ENCODE measurements at regions not wholly inside any gene's neighbourhood (a gene's known extent, or its start where the extent isn't known, plus 50 kb on each side); places are given as distances from the start of the nearest gene placed in this dataset.

DNA sequence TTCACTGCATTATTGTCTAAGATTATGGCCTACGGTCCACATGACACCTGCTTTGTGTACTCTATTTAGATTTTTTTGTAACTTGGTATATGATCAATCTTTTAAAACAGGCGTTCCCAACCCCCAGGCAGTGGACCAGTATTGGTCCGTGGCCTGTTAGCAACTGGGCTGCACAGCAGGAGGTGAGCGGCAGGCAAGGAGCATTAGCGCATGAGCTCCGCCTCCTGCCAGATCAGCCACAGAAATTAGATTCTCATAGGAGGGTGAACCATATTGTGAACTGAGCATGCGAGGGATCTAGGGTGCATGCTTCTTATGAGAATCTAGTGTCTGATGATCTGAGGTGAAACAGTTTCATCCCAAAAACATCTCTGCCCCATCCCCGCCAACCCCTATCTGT, 228.4 kb upstream of the NR5A2 start:
- no peak for DNase-seq (ENCODE audit: low read depth in 1 of 2, low spot score in 1 of 2)
- no peak overlapping the region for H3K27ac ChIP-seq (replicated peaks)
- TF ChIP-seq, protein P1, sequence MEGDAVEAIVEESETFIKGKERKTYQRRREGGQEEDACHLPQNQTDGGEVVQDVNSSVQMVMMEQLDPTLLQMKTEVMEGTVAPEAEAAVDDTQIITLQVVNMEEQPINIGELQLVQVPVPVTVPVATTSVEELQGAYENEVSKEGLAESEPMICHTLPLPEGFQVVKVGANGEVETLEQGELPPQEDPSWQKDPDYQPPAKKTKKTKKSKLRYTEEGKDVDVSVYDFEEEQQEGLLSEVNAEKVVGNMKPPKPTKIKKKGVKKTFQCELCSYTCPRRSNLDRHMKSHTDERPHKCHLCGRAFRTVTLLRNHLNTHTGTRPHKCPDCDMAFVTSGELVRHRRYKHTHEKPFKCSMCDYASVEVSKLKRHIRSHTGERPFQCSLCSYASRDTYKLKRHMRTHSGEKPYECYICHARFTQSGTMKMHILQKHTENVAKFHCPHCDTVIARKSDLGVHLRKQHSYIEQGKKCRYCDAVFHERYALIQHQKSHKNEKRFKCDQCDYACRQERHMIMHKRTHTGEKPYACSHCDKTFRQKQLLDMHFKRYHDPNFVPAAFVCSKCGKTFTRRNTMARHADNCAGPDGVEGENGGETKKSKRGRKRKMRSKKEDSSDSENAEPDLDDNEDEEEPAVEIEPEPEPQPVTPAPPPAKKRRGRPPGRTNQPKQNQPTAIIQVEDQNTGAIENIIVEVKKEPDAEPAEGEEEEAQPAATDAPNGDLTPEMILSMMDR (IDR thresholded peaks at IDR 0.05; ENCODE audit: insufficient read depth, low read length): no peak
- no peak for TF ChIP-seq POLR2AphosphoS5 (IDR thresholded peaks at IDR 0.05; ENCODE audit: low read depth)
- no peak for TF ChIP-seq SPI1 (IDR thresholded peaks at IDR 0.05; ENCODE audit: borderline replicate concordance, low read depth)
- TF ChIP-seq, protein P2, sequence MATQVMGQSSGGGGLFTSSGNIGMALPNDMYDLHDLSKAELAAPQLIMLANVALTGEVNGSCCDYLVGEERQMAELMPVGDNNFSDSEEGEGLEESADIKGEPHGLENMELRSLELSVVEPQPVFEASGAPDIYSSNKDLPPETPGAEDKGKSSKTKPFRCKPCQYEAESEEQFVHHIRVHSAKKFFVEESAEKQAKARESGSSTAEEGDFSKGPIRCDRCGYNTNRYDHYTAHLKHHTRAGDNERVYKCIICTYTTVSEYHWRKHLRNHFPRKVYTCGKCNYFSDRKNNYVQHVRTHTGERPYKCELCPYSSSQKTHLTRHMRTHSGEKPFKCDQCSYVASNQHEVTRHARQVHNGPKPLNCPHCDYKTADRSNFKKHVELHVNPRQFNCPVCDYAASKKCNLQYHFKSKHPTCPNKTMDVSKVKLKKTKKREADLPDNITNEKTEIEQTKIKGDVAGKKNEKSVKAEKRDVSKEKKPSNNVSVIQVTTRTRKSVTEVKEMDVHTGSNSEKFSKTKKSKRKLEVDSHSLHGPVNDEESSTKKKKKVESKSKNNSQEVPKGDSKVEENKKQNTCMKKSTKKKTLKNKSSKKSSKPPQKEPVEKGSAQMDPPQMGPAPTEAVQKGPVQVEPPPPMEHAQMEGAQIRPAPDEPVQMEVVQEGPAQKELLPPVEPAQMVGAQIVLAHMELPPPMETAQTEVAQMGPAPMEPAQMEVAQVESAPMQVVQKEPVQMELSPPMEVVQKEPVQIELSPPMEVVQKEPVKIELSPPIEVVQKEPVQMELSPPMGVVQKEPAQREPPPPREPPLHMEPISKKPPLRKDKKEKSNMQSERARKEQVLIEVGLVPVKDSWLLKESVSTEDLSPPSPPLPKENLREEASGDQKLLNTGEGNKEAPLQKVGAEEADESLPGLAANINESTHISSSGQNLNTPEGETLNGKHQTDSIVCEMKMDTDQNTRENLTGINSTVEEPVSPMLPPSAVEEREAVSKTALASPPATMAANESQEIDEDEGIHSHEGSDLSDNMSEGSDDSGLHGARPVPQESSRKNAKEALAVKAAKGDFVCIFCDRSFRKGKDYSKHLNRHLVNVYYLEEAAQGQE (IDR thresholded peaks at IDR 0.05; ENCODE audit: insufficient replicate concordance, low read depth): no peak
- TF ChIP-seq GABPA (IDR thresholded peaks at IDR 0.05; ENCODE audit: low read depth): no peak
- peaks cover 4% of the 10 kb centered on the region for H3K27me3 ChIP-seq (ENCODE audit: insufficient read depth, poor library complexity, severe bottlenecking)
- no peak overlapping the region for H3K4me3 ChIP-seq (replicated peaks; ENCODE audit: insufficient read depth, low read length)

GRCh38 chr1:199804526-199804925, 223.0 kb upstream of the NR5A2 start:
- Histone ChIP-seq H3K4me3 (replicated peaks; ENCODE audit: insufficient read depth, low read length) (no peak overlapping the region), H3K27ac (replicated peaks) (no peak overlapping the region), H3K27me3 (ENCODE audit: insufficient read depth, poor library complexity, severe bottlenecking) (peaks cover 7% of the 10 kb centered on the region)
- TF ChIP-seq, protein P1 (IDR thresholded peaks at IDR 0.05; ENCODE audit: insufficient read depth, low read length): no peak
- no peak for TF ChIP-seq POLR2AphosphoS5 (IDR thresholded peaks at IDR 0.05; ENCODE audit: low read depth)
- TF ChIP-seq, protein P2 (IDR thresholded peaks at IDR 0.05; ENCODE audit: insufficient replicate concordance, low read depth): no peak
- TF ChIP-seq GABPA (IDR thresholded peaks at IDR 0.05; ENCODE audit: low read depth): no peak
- no peak for TF ChIP-seq SPI1 (IDR thresholded peaks at IDR 0.05; ENCODE audit: borderline replicate concordance, low read depth)
- DNase-seq (ENCODE audit: low read depth in 1 of 2, low spot score in 1 of 2): no peak

DNA sequence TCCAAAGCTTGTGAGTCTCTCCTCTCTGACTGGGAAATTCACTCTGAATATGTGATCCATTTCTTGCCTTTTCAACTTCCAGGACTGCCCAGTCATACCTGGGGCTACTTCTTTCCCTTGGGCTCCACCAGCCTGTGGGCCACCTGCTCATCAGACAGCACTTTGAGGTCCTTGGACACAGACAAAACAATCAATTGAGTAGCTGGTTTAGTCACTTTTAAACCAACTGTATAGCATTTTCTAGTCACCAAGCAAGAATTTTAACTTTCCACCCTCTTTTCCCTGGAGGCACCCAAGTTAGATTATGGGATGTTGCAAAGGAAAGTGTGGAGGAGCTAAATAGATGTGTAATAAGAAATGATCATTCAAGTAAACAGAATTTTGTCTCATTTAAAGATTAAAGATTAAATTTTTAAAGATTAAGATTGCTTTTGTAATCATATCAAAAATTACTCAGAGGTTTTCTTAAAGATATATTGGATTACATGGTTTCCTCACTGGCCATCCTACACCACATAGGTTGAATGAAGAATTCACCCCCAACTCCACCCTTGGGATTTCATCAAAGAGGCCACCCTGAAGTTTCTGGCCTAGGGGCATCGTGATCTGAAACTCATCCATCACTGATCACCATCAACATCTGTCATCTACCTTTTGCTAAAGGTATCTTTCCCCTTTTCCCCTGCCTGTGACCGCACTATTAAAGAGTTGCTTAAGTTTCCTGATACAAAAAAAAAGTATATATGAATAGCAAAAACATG, 219.2 kb upstream of the NR5A2 start:
- DNase-seq (ENCODE audit: low read depth in 1 of 2, low spot score in 1 of 2): no peak
- TF ChIP-seq SPI1 (IDR thresholded peaks at IDR 0.05; ENCODE audit: borderline replicate concordance, low read depth): no peak
- TF ChIP-seq GABPA (IDR thresholded peaks at IDR 0.05; ENCODE audit: low read depth): no peak
- TF ChIP-seq POLR2AphosphoS5 (IDR thresholded peaks at IDR 0.05; ENCODE audit: low read depth): no peak
- TF ChIP-seq, protein P2 (IDR thresholded peaks at IDR 0.05; ENCODE audit: insufficient replicate concordance, low read depth): no peak
- TF ChIP-seq, protein P1 (IDR thresholded peaks at IDR 0.05; ENCODE audit: insufficient read depth, low read length): no peak
- no peak overlapping the region for H3K4me3 ChIP-seq (replicated peaks; ENCODE audit: insufficient read depth, low read length)
- peaks cover 3% of the 10 kb centered on the region for H3K27me3 ChIP-seq (ENCODE audit: insufficient read depth, poor library complexity, severe bottlenecking)
- H3K27ac ChIP-seq (replicated peaks): no peak overlapping the region

Measured in HL-60 (cell line).